ENCODE measurements at regions not wholly inside any gene's neighbourhood (a gene's known extent, or its start where the extent isn't known, plus 50 kb on each side); places are given as distances from the start of the nearest gene placed in this dataset.
"Not testable (repeated sequence)": the region's sequence is repeated elsewhere in the genome, so short reads cannot be mapped to it uniquely, and the experiment has no call there.

GRCh38 chr14:57057803-57058202 lies 210.9 kb downstream of the EXOC5 start:
- Histone ChIP-seq H3K4me1 (ENCODE audit: control insufficient read depth, insufficient read depth, low read depth, low read length) (no peaks in the 10 kb centered on the region), H3K14ac (ENCODE audit: low read length in 2 of 2) (no peak overlapping the region), H2BK12ac (ENCODE audit: low read length in 2 of 2) (no peak overlapping the region), H3K79me1 (replicated peaks; ENCODE audit: low read length, poor library complexity, severe bottlenecking) (no peaks in the 10 kb centered on the region), H3K36me3 (ENCODE audit: control insufficient read depth in 1 of 2, insufficient read depth in 2 of 2, low read depth in 1 of 2, low read length in 2 of 2) (no peaks in the 10 kb centered on the region), H2BK5ac (ENCODE audit: low read depth, low read length, poor library complexity, severe bottlenecking) (no peak overlapping the region), H2BK15ac (ENCODE audit: low read depth, poor library complexity, severe bottlenecking) (no peak overlapping the region), H3K27me3 (ENCODE audit: control insufficient read depth in 1 of 2, insufficient read depth in 1 of 2, low read length in 2 of 2) (peaks cover 0 to 6% of the 10 kb centered on the region in 2 experiments), H3K4me3 (ENCODE audit: insufficient read depth in 1 of 2, low read depth in 1 of 2, low read length in 2 of 2) (no peak overlapping the region), H3K18ac (ENCODE audit: low read depth in 1 of 2, low read length in 2 of 2) (no peak overlapping the region), H2AK5ac (ENCODE audit: low read length, severe bottlenecking) (no peak overlapping the region), H3K27ac (ENCODE audit: low read length, poor library complexity, severe bottlenecking) (no peak overlapping the region), H3K4me2 (ENCODE audit: low read length, poor library complexity, severe bottlenecking) (no peak overlapping the region), H4K91ac (ENCODE audit: low read length) (no peak overlapping the region), H2BK120ac (ENCODE audit: low read depth, low read length) (no peak overlapping the region), H2AFZ (ENCODE audit: low read depth, low read length) (no peak overlapping the region), H3K9me3 (ENCODE audit: control insufficient read depth, low read length) (no peaks in the 10 kb centered on the region), H4K8ac (ENCODE audit: low read length) (no peak overlapping the region), H3K9ac (ENCODE audit: low read length) (no peak overlapping the region), H3K4ac (ENCODE audit: low read depth in 1 of 2, low read length in 2 of 2) (no peak overlapping the region), H3K23ac (ENCODE audit: low read length in 2 of 2) (no peak overlapping the region)
- DNase-seq = no peak
- 49% methylated on average over 3 of the region's 4 CpGs for WGBS

- H3K14ac ChIP-seq (ENCODE audit: low read length in 2 of 2); H3K27me3 ChIP-seq (ENCODE audit: control insufficient read depth in 1 of 2, insufficient read depth in 1 of 2, low read length in 2 of 2); H3K9me3 ChIP-seq (ENCODE audit: control insufficient read depth, low read length); H2BK5ac ChIP-seq (ENCODE audit: low read depth, low read length, poor library complexity, severe bottlenecking); DNase-seq; H4K91ac ChIP-seq (ENCODE audit: low read length); H3K9ac ChIP-seq (ENCODE audit: low read length); H3K4me2 ChIP-seq (ENCODE audit: low read length, poor library complexity, severe bottlenecking); H3K18ac ChIP-seq (ENCODE audit: low read depth in 1 of 2, low read length in 2 of 2); H3K4ac ChIP-seq (ENCODE audit: low read depth in 1 of 2, low read length in 2 of 2); H2AFZ ChIP-seq (ENCODE audit: low read depth, low read length); H3K79me1 ChIP-seq (replicated peaks; ENCODE audit: low read length, poor library complexity, severe bottlenecking); H3K27ac ChIP-seq (ENCODE audit: low read length, poor library complexity, severe bottlenecking); H3K4me1 ChIP-seq (ENCODE audit: control insufficient read depth, insufficient read depth, low read depth, low read length); H3K36me3 ChIP-seq (ENCODE audit: control insufficient read depth in 1 of 2, insufficient read depth in 2 of 2, low read depth in 1 of 2, low read length in 2 of 2); H2AK5ac ChIP-seq (ENCODE audit: low read length, severe bottlenecking); H2BK12ac ChIP-seq (ENCODE audit: low read length in 2 of 2); H4K8ac ChIP-seq (ENCODE audit: low read length); H3K23ac ChIP-seq (ENCODE audit: low read length in 2 of 2); H2BK15ac ChIP-seq (ENCODE audit: low read depth, poor library complexity, severe bottlenecking); H2BK120ac ChIP-seq (ENCODE audit: low read depth, low read length); H3K4me3 ChIP-seq (ENCODE audit: insufficient read depth in 1 of 2, low read depth in 1 of 2, low read length in 2 of 2): not testable (repeated sequence)
- WGBS = 95% methylated on average over 4 of the region's 24 CpGs
These were observed 212.2 kb downstream of the EXOC5 start for GRCh38 chr14:57056522-57056921.

GRCh38 chr14:57052705-57053302 lies 215.9 kb downstream of the EXOC5 start:
- Histone ChIP-seq H2BK5ac (ENCODE audit: low read depth, low read length, poor library complexity, severe bottlenecking) (no peak overlapping the region), H4K91ac (ENCODE audit: low read length) (no peak overlapping the region), H3K36me3 (ENCODE audit: control insufficient read depth in 1 of 2, insufficient read depth in 2 of 2, low read depth in 1 of 2, low read length in 2 of 2) (no peaks in the 10 kb centered on the region), H3K18ac (ENCODE audit: low read depth in 1 of 2, low read length in 2 of 2) (no peak overlapping the region), H3K27me3 (ENCODE audit: control insufficient read depth in 1 of 2, insufficient read depth in 1 of 2, low read length in 2 of 2) (peaks cover 0 to 3% of the 10 kb centered on the region in 2 experiments), H2BK12ac (ENCODE audit: low read length in 2 of 2) (no peak overlapping the region), H3K27ac (ENCODE audit: low read length, poor library complexity, severe bottlenecking) (no peak overlapping the region), H3K4me3 (ENCODE audit: insufficient read depth in 1 of 2, low read depth in 1 of 2, low read length in 2 of 2) (no peak overlapping the region), H3K9ac (ENCODE audit: low read length) (no peak overlapping the region), H3K14ac (ENCODE audit: low read length in 2 of 2) (no peak overlapping the region), H3K9me3 (ENCODE audit: control insufficient read depth, low read length) (no peaks in the 10 kb centered on the region), H2AK5ac (ENCODE audit: low read length, severe bottlenecking) (no peak overlapping the region), H2AFZ (ENCODE audit: low read depth, low read length) (no peak overlapping the region), H2BK15ac (ENCODE audit: low read depth, poor library complexity, severe bottlenecking) (no peak overlapping the region), H3K4ac (ENCODE audit: low read depth in 1 of 2, low read length in 2 of 2) (no peak overlapping the region), H3K23ac (ENCODE audit: low read length in 2 of 2) (no peak overlapping the region), H3K79me1 (replicated peaks; ENCODE audit: low read length, poor library complexity, severe bottlenecking) (no peaks in the 10 kb centered on the region), H3K4me2 (ENCODE audit: low read length, poor library complexity, severe bottlenecking) (no peak overlapping the region), H3K4me1 (ENCODE audit: control insufficient read depth, insufficient read depth, low read depth, low read length) (no peaks in the 10 kb centered on the region), H2BK120ac (ENCODE audit: low read depth, low read length) (no peak overlapping the region), H4K8ac (ENCODE audit: low read length) (no peak overlapping the region)
- 100% methylated on average over 2 of the region's 3 CpGs for WGBS
- DNase-seq = no peak

GRCh38 chr14:57051633-57052032 lies 217.1 kb downstream of the EXOC5 start:
- H2BK12ac ChIP-seq (ENCODE audit: low read length in 2 of 2) = no peak overlapping the region
- no peak overlapping the region for H2AK5ac ChIP-seq (ENCODE audit: low read length, severe bottlenecking)
- H3K18ac ChIP-seq (ENCODE audit: low read depth in 1 of 2, low read length in 2 of 2) = no peak overlapping the region
- H3K14ac ChIP-seq (ENCODE audit: low read length in 2 of 2) = no peak overlapping the region
- no peaks in the 10 kb centered on the region for H3K36me3 ChIP-seq (ENCODE audit: control insufficient read depth in 1 of 2, insufficient read depth in 2 of 2, low read depth in 1 of 2, low read length in 2 of 2)
- no peak overlapping the region for H2AFZ ChIP-seq (ENCODE audit: low read depth, low read length)
- H3K23ac ChIP-seq (ENCODE audit: low read length in 2 of 2) = no peak overlapping the region
- no peak overlapping the region for H2BK15ac ChIP-seq (ENCODE audit: low read depth, poor library complexity, severe bottlenecking)
- no peaks in the 10 kb centered on the region for H3K9me3 ChIP-seq (ENCODE audit: control insufficient read depth, low read length)
- WGBS = 84% methylated on average over 7 of the region's 7 CpGs
- no peaks in the 10 kb centered on the region for H3K79me1 ChIP-seq (replicated peaks; ENCODE audit: low read length, poor library complexity, severe bottlenecking)
- H3K4me3 ChIP-seq (ENCODE audit: insufficient read depth in 1 of 2, low read depth in 1 of 2, low read length in 2 of 2) = no peak overlapping the region
- no peak overlapping the region for H2BK5ac ChIP-seq (ENCODE audit: low read depth, low read length, poor library complexity, severe bottlenecking)
- H3K4me2 ChIP-seq (ENCODE audit: low read length, poor library complexity, severe bottlenecking) = no peak overlapping the region
- H3K4ac ChIP-seq (ENCODE audit: low read depth in 1 of 2, low read length in 2 of 2) = no peak overlapping the region
- H3K9ac ChIP-seq (ENCODE audit: low read length) = no peak overlapping the region
- H3K4me1 ChIP-seq (ENCODE audit: control insufficient read depth, insufficient read depth, low read depth, low read length) = no peaks in the 10 kb centered on the region
- no peaks in the 10 kb centered on the region for H3K27me3 ChIP-seq (ENCODE audit: control insufficient read depth in 1 of 2, insufficient read depth in 1 of 2, low read length in 2 of 2)
- no peak overlapping the region for H4K91ac ChIP-seq (ENCODE audit: low read length)
- no peak overlapping the region for H4K8ac ChIP-seq (ENCODE audit: low read length)
- no peak overlapping the region for H2BK120ac ChIP-seq (ENCODE audit: low read depth, low read length)
- DNase-seq = no peak
- H3K27ac ChIP-seq (ENCODE audit: low read length, poor library complexity, severe bottlenecking) = no peak overlapping the region
